ENCODE measurements at regions not wholly inside any gene's neighbourhood (a gene's known extent, or its start where the extent isn't known, plus 50 kb on each side); places are given as distances from the start of the nearest gene placed in this dataset.
"Not testable (repeated sequence)": the region's sequence is repeated elsewhere in the genome, so short reads cannot be mapped to it uniquely, and the experiment has no call there.

DNA sequence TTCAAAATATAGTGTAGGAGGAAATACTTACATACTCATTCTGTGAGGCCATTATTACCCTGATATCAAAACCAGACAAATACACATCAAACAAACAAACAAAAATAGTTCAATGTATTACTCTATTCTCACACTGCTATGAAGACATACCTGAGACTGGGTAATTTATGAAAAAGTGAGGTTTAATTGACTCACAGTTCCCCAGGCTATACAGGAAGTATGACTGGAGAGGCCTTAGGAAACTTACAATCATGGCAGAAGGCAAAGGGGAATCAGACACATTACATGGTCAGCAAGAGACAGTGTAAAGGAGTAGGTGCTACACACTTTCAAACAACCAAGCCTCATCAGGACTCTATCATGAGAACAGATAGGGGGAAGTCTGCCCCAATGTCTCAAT, 1023.2 kb downstream of the TMTC2 start:
- DNase-seq (ENCODE audit: low read depth) = no peak

GRCh38 chr12:83700838-83701237, 1014.1 kb downstream of the TMTC2 start:
- DNase-seq (ENCODE audit: low read depth) = no peak

DNA sequence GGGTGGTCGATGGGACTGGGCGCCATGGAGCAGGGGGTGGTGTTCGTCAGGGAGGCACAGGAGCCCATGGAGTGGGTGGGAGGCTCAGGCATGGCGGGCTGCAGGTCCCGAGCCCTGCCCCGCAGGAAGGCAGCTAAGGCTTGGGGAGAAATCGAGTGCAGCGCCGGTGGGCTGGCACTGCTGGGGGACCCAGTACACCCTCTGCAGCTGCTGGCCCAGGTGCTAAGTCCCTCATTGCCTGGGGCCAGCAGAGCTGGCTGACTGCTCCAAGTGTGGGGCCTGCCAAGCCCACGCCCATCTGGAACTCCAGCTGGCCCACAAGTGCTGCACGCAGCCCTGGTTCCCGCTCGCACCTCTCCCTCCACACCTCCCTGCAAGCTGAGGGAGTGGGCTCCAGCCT, 1009.6 kb downstream of the TMTC2 start:
- not testable (repeated sequence) for DNase-seq (ENCODE audit: low read depth)

DNA sequence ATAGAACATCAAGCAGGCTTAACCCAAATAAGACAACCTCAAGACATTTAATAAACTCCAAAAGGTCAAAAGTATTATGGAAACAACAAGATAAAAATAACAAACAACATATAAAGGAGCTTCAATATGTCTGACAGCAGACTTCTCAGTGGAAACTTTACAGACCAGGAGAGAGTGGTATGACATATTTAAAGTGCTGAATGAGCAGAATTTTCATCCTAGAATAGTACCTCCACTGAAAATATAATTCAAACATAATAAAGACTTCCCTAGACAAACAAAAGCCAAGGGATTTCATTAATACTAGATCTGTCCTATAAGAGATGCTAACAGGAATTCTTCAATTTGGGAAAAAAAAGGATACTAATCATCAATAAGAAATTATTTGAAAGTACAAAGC, 1005.0 kb downstream of the TMTC2 start:
- DNase-seq (ENCODE audit: low read depth) = no peak

DNA sequence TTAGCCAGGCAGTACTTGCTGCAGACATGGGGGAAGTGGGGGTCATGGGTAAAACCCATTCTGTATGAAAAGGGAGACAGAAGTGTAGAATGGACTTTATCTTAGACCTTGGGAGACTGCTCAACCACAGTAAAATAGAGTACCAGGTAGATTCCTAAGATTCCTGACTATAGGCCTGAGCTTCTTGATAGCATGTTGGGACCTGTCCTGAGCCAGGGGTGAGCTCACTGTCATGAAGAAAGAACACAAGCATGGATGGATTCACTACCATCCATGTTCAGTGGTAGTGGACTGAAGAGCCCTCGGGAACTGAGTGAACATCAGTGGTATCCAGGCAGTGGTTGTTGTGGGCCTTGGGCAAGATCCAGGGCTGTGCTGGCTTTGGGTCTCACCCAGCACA, 1003.8 kb downstream of the TMTC2 start:
- DNase-seq (ENCODE audit: low read depth) = no peak

DNA sequence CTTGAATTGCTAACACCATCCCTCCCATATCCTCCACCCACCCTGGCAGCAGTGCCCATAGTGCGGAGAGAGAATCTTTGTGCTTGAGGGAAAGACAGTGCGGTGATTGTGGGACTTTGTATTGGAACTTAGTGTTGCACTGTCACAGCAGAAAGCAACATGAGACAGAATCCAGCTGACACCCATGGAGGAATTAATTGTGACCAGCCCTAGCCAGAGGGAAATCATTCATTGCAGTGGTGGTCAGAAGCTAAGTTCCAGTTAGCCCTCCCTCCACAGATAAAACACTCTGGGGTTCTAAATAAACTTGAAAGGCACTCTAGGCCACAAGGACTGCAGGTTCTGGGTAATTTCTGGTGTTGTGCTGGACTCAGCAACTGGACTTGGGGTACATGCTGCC, 1002.6 kb downstream of the TMTC2 start:
- no peak for DNase-seq (ENCODE audit: low read depth)

DNA sequence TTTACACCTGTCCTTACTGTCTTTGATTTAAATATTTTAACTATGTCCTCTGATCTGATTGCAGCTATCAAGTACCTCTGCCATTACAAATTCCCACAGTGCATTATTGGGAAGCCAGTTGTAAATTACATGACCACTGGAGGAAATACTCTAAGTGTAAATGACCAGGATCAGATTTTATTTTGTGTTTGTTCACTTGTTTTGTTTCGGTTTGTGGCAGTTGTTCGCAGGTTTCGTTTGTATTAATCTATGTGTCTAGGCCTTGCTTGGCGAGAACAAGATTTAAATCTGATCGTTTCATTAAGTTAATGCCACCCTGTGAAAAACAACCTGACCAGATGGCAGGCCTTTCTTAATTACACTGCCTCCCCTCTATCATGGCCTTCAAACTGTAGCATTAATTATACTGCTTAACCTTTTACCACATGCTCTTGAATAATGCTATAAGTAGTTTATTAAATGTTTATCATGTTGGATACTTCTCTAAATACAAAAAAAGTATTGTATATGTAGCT, 990.1 kb downstream of the TMTC2 start:
- no peak for DNase-seq (ENCODE audit: low read depth)

DNA sequence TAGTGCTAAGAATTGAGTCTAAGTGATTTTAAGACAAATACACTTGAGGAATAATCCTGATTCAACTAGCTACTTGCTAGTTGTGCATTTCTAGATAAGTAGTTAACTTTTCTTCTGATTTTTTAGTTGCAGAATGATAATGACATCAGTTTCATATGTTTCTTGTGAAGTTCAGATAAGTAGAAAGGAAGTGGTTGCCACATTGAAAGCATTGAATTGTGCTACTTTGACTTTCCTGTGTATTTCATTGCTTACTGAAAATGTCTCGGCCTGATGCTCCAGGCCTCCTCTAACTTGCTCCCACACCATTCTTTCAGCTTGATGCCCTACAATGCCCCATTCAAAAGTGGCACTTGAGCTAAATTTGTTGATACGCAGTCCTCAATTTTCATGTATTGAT, 980.0 kb downstream of the TMTC2 start:
- DNase-seq (ENCODE audit: low read depth) = no peak

DNA sequence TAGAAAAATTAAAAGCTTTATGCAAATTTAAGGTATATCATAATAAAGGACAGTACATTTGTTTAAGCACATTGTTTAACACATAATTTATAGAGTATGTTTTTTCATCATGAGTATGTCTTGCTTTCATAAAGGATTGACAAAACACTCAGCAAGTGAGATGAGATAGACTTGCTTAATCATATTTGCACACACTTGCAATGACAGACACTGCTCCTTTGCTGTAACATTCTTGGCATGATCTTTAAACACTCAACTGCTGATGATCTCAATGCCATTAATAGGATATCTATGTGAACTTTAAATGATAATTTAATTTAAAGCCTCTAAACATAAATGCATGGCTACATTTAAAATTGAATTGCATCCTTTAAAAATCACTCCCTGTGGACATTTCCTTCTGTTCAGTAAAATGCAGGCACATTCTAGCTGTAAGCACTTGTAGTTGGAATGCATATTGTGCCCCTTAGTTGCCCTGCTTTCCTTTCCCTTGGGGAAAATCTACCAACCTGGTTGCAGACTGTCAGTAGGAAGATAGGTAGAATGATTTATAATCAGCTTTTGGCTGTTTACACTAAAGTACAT, 979.0 kb downstream of the TMTC2 start:
- DNase-seq (ENCODE audit: low read depth) = no peak

- no peak for DNase-seq (ENCODE audit: low read depth)
Observed at GRCh38 chr12:83664650-83665049, 977.9 kb downstream of the TMTC2 start.

DNA sequence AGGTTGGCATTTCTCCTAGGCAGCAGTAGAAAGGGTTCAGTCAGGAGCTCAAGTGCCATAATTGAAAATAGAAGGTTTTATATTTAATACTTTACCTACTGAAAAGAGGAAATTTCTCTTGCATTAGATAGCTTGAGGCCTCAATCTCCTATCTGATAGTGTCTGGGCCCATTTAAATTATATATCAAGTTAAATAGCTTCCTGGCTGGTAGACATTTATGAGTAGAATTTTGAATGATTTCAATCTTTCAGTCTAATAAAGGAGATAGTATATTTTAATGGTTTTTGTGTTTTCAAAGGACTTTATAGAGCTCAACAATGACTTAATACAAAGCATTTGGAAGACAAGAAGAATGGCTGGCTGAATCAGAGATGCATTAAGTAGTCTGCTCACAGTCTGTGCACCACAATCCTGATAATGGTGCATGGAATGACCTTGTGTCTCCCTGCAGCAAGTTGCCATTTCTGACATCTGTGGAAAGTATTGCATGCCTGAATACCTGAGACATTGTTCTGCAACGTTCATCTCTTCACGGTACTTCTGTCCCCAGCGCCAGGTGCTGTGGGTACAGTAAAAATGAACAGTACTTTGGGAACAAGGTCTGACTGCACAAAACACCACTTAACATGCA, 974.1 kb downstream of the TMTC2 start:
- no peak for DNase-seq (ENCODE audit: low read depth)

- no peak for DNase-seq (ENCODE audit: low read depth)
Observed at GRCh38 chr12:83659321-83659720, 972.6 kb downstream of the TMTC2 start.

GRCh38 chr12:83656004-83656403, 969.3 kb downstream of the TMTC2 start:
- DNase-seq (ENCODE audit: low read depth) = no peak

- DNase-seq (ENCODE audit: low read depth) = no peak
Observed at GRCh38 chr12:83642205-83642604, 955.5 kb downstream of the TMTC2 start.

DNA sequence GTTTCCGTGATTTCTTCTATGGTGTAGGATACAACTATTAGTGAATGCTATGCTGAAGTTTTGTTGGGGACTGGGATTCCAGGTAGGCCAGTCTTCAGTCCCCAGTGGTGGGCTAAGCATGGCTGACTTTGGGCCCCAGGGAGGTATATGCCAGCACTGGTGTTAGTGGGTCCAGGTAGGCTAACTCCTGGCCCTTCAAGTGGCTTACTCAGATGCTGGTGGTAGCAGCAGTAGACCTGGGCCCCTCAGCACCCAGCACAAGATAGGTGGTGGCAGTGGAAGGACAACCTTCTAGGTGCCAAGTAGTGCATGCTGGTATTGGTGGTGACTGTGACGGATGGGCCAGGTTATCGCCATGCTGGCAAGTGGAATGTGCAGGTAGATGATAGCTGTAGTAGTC, 955.1 kb downstream of the TMTC2 start:
- DNase-seq (ENCODE audit: low read depth) = no peak

- no peak for DNase-seq (ENCODE audit: low read depth)
Observed at GRCh38 chr12:83634726-83635267, 948.1 kb downstream of the TMTC2 start.

GRCh38 chr12:83630526-83630925, 943.8 kb downstream of the TMTC2 start:
- no peak for DNase-seq (ENCODE audit: low read depth)

- DNase-seq (ENCODE audit: low read depth) = no peak
Observed at GRCh38 chr12:83629931-83630330, 943.2 kb downstream of the TMTC2 start.

GRCh38 chr12:83622205-83622604, 935.5 kb downstream of the TMTC2 start:
- no peak for DNase-seq (ENCODE audit: low read depth)

DNA sequence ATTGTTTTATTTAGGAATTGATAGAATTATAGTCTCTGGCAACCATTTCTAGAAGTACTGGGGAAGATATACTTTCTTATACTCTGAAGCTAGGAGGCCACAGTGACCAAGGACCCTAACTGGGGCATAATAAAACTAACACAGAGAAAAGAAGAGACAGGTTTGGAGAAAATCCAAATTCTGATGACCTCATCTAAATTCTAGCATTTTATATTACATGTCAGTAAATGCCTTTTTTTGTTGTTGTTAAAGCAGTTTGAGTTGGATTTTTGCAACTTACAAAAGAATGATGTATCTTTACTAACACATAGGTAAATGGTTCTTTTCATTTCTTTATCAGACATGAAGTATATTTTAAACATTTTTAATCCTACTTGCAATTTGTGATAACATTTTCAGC, 933.3 kb downstream of the TMTC2 start:
- no peak for DNase-seq (ENCODE audit: low read depth)

DNA sequence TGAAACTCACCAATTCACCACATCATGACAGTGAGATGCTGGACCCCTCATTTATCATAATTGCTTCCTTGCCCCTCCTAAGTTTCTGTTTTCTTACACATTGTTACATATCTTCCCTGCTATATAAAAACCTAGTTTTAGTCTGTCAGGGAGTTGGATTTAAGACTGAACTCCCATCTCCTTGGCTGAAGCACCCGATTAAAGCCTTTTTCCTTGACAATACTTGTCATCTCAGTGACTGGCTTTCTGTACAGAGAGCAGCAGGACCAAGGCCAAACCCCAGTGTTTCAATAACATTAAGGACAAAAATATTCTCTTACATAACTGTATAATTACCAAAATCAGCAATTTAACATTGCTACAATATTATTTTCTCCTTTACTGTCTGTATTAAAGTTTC, 928.4 kb downstream of the TMTC2 start:
- no peak for DNase-seq (ENCODE audit: low read depth)

DNA sequence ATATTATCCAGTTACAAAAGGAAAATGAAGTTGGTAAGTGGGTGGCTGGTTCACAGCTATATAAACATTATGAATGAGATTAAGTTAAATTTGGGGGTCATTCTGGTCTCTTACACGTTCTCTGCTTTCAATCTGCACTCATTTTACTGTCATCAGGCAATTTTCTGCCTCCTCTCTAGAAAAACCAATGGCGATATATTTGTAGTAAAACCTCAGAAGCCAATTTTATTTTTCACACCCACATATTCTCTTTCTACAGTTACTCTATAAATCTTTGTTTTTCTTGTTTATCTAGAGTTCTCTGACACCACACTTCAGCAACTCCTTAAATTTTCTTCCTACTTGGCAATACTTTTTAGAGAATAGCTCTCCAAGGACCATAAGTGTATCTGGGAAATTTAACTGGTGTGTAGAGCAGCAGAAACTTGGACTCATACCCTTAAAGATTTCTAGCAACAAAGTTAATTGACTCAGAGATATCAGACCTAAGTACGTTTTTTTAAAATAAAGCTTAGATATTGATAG, 926.9 kb downstream of the TMTC2 start:
- DNase-seq (ENCODE audit: low read depth) = no peak

DNA sequence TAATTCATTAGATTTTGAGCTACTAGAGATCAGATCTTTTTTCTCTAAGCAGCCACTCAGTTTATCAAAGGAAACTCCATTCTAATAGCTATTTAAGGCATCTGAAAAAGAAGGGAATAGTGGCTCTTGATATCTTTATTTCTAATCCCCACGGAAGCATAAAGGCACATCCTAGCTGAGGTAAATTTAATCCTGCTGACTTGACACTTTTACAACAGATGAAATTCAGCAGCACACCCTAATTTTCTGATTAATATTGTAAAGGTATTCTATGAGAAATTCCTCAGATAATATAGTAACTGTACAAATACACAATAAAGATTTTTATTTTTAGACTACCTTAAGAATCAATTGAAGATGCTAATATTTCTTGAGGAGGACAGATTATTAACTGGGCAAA, 916.4 kb downstream of the TMTC2 start:
- DNase-seq (ENCODE audit: low read depth) = no peak

GRCh38 chr12:83575326-83575725, 888.6 kb downstream of the TMTC2 start:
- no peak for DNase-seq (ENCODE audit: low read depth)

All from stimulated activated CD4-positive, alpha-beta T cell treated with anti-CD3 and anti-CD28 coated beads, Interleukin-2, amount 100 ng/mL, for 4 hours (primary cell).